CD4-positive, alpha-beta memory T cell (primary cell): ENCODE measurements at regions not wholly inside any gene's neighbourhood (a gene's known extent, or its start where the extent isn't known, plus 50 kb on each side); places are given as distances from the start of the nearest gene placed in this dataset.
"Not testable (repeated sequence)": the region's sequence is repeated elsewhere in the genome, so short reads cannot be mapped to it uniquely, and the experiment has no call there.

Source experiments
- CTCF ChIA-PET: fragments of 350-600 bp; sonication (Branson Sonifier 250); formaldehyde crosslinking; loops from one replicate; lab custom pipeline; 2021; ENCODE audit warnings: inconsistent platforms; ENCODE audit not compliant: partially characterized antibody; lab: Charles Lee
- POLR2A ChIA-PET: fragments of 350-600 bp; sonication (Branson Sonifier 250); formaldehyde crosslinking; loops from one replicate; lab custom pipeline; 2021; ENCODE audit not compliant: partially characterized antibody; lab: Charles Lee
- DNase-seq, 5 donors: peaks; one replicate each; pipeline versions ENCODE4 v3.0.0 to v3.0.0-alpha.2; 2020 to 2022; ENCODE audit warnings: mixed read lengths in 1 of 5
- H3K27ac ChIP-seq: one replicate; pipeline ENCODE4 v1.7.0; 2013; ENCODE audit warnings: low read depth, low read length
- H3K27me3 ChIP-seq: 2 replicates; pipeline ENCODE4 v1.7.0; 2013; ENCODE audit warnings: mild to moderate bottlenecking, low read length, moderate library complexity; ENCODE audit not compliant: insufficient read depth
- H3K36me3 ChIP-seq: 2 replicates; pipeline ENCODE4 v1.7.0; 2013; ENCODE audit warnings: mild to moderate bottlenecking, low read length, moderate library complexity; ENCODE audit not compliant: insufficient read depth
- H3K4me1 ChIP-seq: 2 replicates; pipeline ENCODE4 v1.7.0; 2013; ENCODE audit warnings: mild to moderate bottlenecking, low read length, moderate library complexity; ENCODE audit not compliant: insufficient read depth
- H3K4me3 ChIP-seq, 2 donors: one replicate each; pipeline ENCODE4 v1.7.0; 2013; ENCODE audit warnings: low read length in 2 of 2, mild to moderate bottlenecking in 1 of 2
- H3K9me3 ChIP-seq, 2 donors: one replicate each; pipeline ENCODE4 v1.7.0; 2013; ENCODE audit warnings: low read length in 2 of 2, control low read depth in 1 of 2; ENCODE audit not compliant: control insufficient read depth in 1 of 2
- H3K27ac Mint-ChIP-seq, 7 donors: one replicate each; pipeline ENCODE4 v1.8.0; 2020 to 2021; ENCODE audit warnings: mixed read lengths in 7 of 7, mild to moderate bottlenecking in 6 of 7, inconsistent platforms in 3 of 7, moderate library complexity in 3 of 7
- H3K27me3 Mint-ChIP-seq, 2 donors: one replicate each; pipeline ENCODE4 v1.8.0; 2020 to 2021; ENCODE audit warnings: mixed read lengths in 2 of 2
- H3K36me3 Mint-ChIP-seq, 2 donors: one replicate each; pipeline ENCODE4 v1.8.0; 2020 to 2021; ENCODE audit warnings: mixed read lengths in 2 of 2, inconsistent platforms in 1 of 2, mild to moderate bottlenecking in 1 of 2
- H3K4me1 Mint-ChIP-seq, 4 donors: one replicate each; pipeline ENCODE4 v1.8.0; 2020 to 2021; ENCODE audit warnings: mixed read lengths in 4 of 4, mild to moderate bottlenecking in 1 of 4
- H3K4me3 Mint-ChIP-seq, 8 donors: one replicate each; pipeline ENCODE4 v1.8.0; 2020 to 2021; ENCODE audit warnings: mixed read lengths in 8 of 8, mild to moderate bottlenecking in 7 of 8, moderate library complexity in 6 of 8, inconsistent platforms in 3 of 8
- H3K9me3 Mint-ChIP-seq, 8 donors: one replicate each; pipeline ENCODE4 v1.8.0; 2020 to 2021; ENCODE audit warnings: mixed read lengths in 8 of 8, mild to moderate bottlenecking in 5 of 8, inconsistent platforms in 3 of 8, moderate library complexity in 1 of 8
- intact Hi-C: fragments of 100-400 bp; cut with micrococcal nuclease; formaldehyde crosslinking; loops from one replicate; pipeline ENCODE4 v1.15.1; 2023

DNA sequence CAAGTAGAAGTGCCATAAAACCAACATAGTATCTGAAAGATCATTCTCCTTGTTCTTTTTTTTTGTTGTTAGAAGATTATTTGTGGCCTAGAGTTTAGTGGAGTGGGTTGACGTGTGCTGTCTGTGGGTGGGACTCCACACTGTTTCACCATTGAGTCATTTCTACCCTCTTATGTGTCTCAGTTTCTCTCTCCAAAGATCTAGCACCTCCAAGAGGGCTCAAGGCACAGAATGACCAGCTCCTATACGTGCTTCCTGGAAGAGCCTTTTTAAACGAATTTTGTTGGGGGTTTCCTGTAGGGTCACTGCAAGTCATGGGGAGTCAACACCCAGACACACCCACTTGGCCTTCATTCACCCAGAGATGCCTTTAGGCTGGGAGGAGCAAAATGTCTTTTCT lies 150.1 kb downstream of the KLF8 start:
- Histone ChIP-seq H3K9me3 (no peaks in the 10 kb centered on the region), H3K27me3 (no peaks in the 10 kb centered on the region), H3K36me3 (no peaks in the 10 kb centered on the region), H3K4me1 (peaks cover 38% of the 10 kb centered on the region), H3K27ac (no peak overlapping the region), H3K4me3 (no peak overlapping the region)
- DNase-seq = no peak
- Mint-ChIP-seq H3K36me3 (peaks cover 0 to 3% of the 10 kb centered on the region in 2 donors), H3K27ac (peak overlapping the region in 6 of 7 donors; percentile 3 to 81 (median 24)), H3K4me3 (peak overlapping the region in 6 of 8 donors; percentile 3 to 65 (median 26)), H3K27me3 (no peaks in the 10 kb centered on the region), H3K4me1 (peaks cover 25 to 42% (median 34%) of the 10 kb centered on the region in 4 donors), H3K9me3 (no peaks in the 10 kb centered on the region)
- POLR2A ChIA-PET = interaction anchor here (1.0 to 2.1 kb wide), 2 partner anchors 17 to 346 kb away, joined by 3 to 9 read pairs; no protein-coding TSS in a partner anchor
- CTCF ChIA-PET = no interaction called here
- intact Hi-C loops = no loop called here

GRCh38 chrX:56385336-56385735 lies 153.2 kb downstream of the KLF8 start:
- peak overlapping the region; percentile 84 to 95 (median 87) for H3K4me3 Mint-ChIP-seq
- Histone ChIP-seq H3K4me1 (peaks cover 36% of the 10 kb centered on the region), H3K9me3 (no peaks in the 10 kb centered on the region), H3K27me3 (no peaks in the 10 kb centered on the region), H3K4me3 (peak overlapping the region in 1 of 2 donors; percentile 38), H3K27ac (peak overlapping the region; percentile 38), H3K36me3 (no peaks in the 10 kb centered on the region)
- H3K9me3 Mint-ChIP-seq = peaks cover 0 to 4% (median 0%) of the 10 kb centered on the region in 8 donors
- H3K27me3 Mint-ChIP-seq = no peaks in the 10 kb centered on the region
- peak overlapping the region; percentile 9 to 83 (median 80) for H3K27ac Mint-ChIP-seq
- intact Hi-C loops = loop anchor here (5.0 kb wide), 1 partner anchor 177 kb away; the partner anchor contains the start of gene UBQLN2
- ChIA-PET CTCF (no interaction called here), POLR2A (no interaction called here)
- H3K36me3 Mint-ChIP-seq = peaks cover 0 to 10% of the 10 kb centered on the region in 2 donors
- peak; percentile 24 to 46 (median 32) for DNase-seq
- H3K4me1 Mint-ChIP-seq = peaks cover 28 to 59% (median 46%) of the 10 kb centered on the region in 4 donors

DNA sequence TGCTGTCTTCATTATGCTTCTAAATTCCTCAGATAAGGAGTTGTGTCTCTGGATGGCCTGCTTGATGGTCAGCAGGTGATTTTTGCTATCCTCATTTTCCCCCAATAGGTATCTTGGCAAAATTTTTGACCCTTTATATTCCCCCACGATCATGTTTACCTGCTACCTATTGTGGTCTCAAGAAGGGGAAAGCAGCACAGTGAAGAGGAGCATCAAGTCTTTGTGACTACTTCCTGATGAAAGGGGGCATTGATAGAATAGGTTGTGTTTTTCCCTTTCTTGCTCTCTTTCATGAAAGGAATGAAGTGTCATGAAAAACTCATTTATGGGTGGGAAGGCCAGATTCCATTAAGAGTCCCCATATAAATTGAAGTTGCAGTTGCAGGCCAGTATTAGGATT lies 153.8 kb downstream of the KLF8 start:
- Histone ChIP-seq H3K36me3 (no peaks in the 10 kb centered on the region), H3K4me1 (peaks cover 36% of the 10 kb centered on the region), H3K4me3 (peak overlapping the region; percentile 38 to 61), H3K9me3 (no peaks in the 10 kb centered on the region), H3K27me3 (no peaks in the 10 kb centered on the region), H3K27ac (peak overlapping the region; percentile 38)
- peaks cover 28 to 65% (median 48%) of the 10 kb centered on the region in 4 donors for H3K4me1 Mint-ChIP-seq
- H3K9me3 Mint-ChIP-seq = peaks cover 0 to 6% (median under 1%) of the 10 kb centered on the region in 8 donors
- H3K4me3 Mint-ChIP-seq = peak overlapping the region; percentile 84 to 95 (median 87)
- no peak for DNase-seq
- intact Hi-C loops = loop anchor here (5.0 kb wide), 1 partner anchor 176 kb away; the partner anchor contains the start of gene UBQLN2
- H3K27ac Mint-ChIP-seq = peak overlapping the region; percentile 65 to 85 (median 78)
- POLR2A ChIA-PET = no interaction called here
- CTCF ChIA-PET = no interaction called here
- H3K27me3 Mint-ChIP-seq = no peaks in the 10 kb centered on the region
- H3K36me3 Mint-ChIP-seq = peaks cover under 1 to 10% of the 10 kb centered on the region in 2 donors

- Mint-ChIP-seq H3K4me3 (peak overlapping the region in 6 of 8 donors; percentile 45 to 76 (median 56)), H3K27me3 (no peaks in the 10 kb centered on the region), H3K4me1 (peaks cover 19 to 66% (median 41%) of the 10 kb centered on the region in 4 donors), H3K9me3 (peaks cover 0 to 6% (median 0%) of the 10 kb centered on the region in 8 donors), H3K27ac (peak overlapping the region in 2 of 7 donors; percentile 42 to 55), H3K36me3 (peaks cover 20% of the 10 kb centered on the region in 2 donors)
- H3K4me3 ChIP-seq = no peak overlapping the region
- no peak overlapping the region for H3K27ac ChIP-seq
- ChIA-PET POLR2A (no interaction called here), CTCF (no interaction called here)
- DNase-seq = peak in 3 of 5 donors; percentile 15 to 23 (median 20)
- intact Hi-C loops = no loop called here
- no peaks in the 10 kb centered on the region for H3K36me3 ChIP-seq
- no peaks in the 10 kb centered on the region for H3K27me3 ChIP-seq
- no peaks in the 10 kb centered on the region for H3K9me3 ChIP-seq
- H3K4me1 ChIP-seq = peaks cover 36% of the 10 kb centered on the region
These were observed 165.5 kb downstream of the KLF8 start for GRCh38 chrX:56397636-56398035.

- no peaks in the 10 kb centered on the region for H3K27me3 Mint-ChIP-seq
- H3K4me1 Mint-ChIP-seq = peaks cover 14 to 68% (median 35%) of the 10 kb centered on the region in 4 donors
- CTCF ChIA-PET = no interaction called here
- Histone ChIP-seq H3K27me3 (no peaks in the 10 kb centered on the region), H3K36me3 (no peaks in the 10 kb centered on the region), H3K4me1 (peaks cover 41% of the 10 kb centered on the region), H3K27ac (no peak overlapping the region), H3K9me3 (no peaks in the 10 kb centered on the region), H3K4me3 (no peak overlapping the region)
- peaks cover 14 to 20% of the 10 kb centered on the region in 2 donors for H3K36me3 Mint-ChIP-seq
- peaks cover 0 to 14% (median 5%) of the 10 kb centered on the region in 8 donors for H3K9me3 Mint-ChIP-seq
- POLR2A ChIA-PET = no interaction called here
- intact Hi-C loops = no loop called here
- DNase-seq = no peak
- peak overlapping the region in 2 of 8 donors; percentile 2 to 20 for H3K4me3 Mint-ChIP-seq
- H3K27ac Mint-ChIP-seq = peak overlapping the region in 1 of 7 donors; percentile 22
These were observed 161.2 kb upstream of the UBQLN2 start for GRCh38 chrX:56402207-56402606.

DNA sequence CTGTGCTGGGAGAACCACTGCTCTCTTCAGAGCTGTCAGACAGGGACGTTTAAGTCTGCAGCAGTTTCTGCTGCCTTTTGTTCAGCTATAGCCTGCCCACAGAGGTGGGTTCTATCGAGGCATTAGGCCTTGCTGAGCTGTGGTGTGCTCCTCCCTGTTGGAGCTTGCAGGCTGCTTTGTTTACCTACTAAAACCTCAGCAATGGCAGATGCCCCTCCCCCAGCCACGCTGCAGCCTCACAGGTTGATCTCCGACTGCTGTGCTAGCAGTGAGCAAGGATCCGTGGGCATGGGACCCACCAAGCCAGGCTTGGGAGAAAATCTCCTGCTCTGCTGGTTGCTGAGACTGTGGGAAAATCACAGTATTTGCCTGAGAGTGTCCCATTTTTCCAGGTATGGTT lies 133.8 kb upstream of the UBQLN2 start:
- intact Hi-C loops = no loop called here
- Mint-ChIP-seq H3K27ac (peak overlapping the region in 1 of 7 donors; percentile 37), H3K27me3 (no peaks in the 10 kb centered on the region), H3K4me3 (no peak overlapping the region), H3K9me3 (peaks cover 0 to 31% (median 7%) of the 10 kb centered on the region in 8 donors), H3K36me3 (peaks cover 20 to 23% of the 10 kb centered on the region in 2 donors), H3K4me1 (peaks cover 7 to 28% (median 15%) of the 10 kb centered on the region in 4 donors)
- H3K9me3 ChIP-seq = no peaks in the 10 kb centered on the region
- ChIA-PET CTCF (no interaction called here), POLR2A (no interaction called here)
- no peaks in the 10 kb centered on the region for H3K36me3 ChIP-seq
- H3K27me3 ChIP-seq = no peaks in the 10 kb centered on the region
- no peak overlapping the region for H3K27ac ChIP-seq
- DNase-seq = peak in 1 of 5 donors; percentile 1
- H3K4me3 ChIP-seq = no peak overlapping the region
- no peaks in the 10 kb centered on the region for H3K4me1 ChIP-seq

GRCh38 chrX:56451981-56452380 lies 111.4 kb upstream of the UBQLN2 start:
- H3K36me3 ChIP-seq, intact Hi-C loops, H3K4me1 ChIP-seq, POLR2A ChIA-PET, H3K4me3 ChIP-seq, H3K27me3 ChIP-seq, H3K27ac Mint-ChIP-seq, H3K4me3 Mint-ChIP-seq, H3K27ac ChIP-seq, DNase-seq, H3K4me1 Mint-ChIP-seq, H3K27me3 Mint-ChIP-seq, H3K9me3 ChIP-seq, CTCF ChIA-PET: not testable (repeated sequence)
- H3K36me3 Mint-ChIP-seq = peaks cover 12 to 28% of the 10 kb centered on the region in 2 donors
- peaks cover 0 to 49% (median 30%) of the 10 kb centered on the region in 8 donors for H3K9me3 Mint-ChIP-seq
